Trophoblast cell (in vitro differentiated cells and primary cell): ENCODE measurements at regions not wholly inside any gene's neighbourhood (a gene's known extent, or its start where the extent isn't known, plus 50 kb on each side); places are given as distances from the start of the nearest gene placed in this dataset.

ENCODE experiments used
- DNase-seq, 2 donors: peaks; one replicate each; pipeline ENCODE4 v3.0.0-alpha.2; 2016
- H2AFZ ChIP-seq: 2 replicates; pipeline ENCODE4 v1.6.1; 2013; ENCODE audit warnings: low read length, moderate library complexity, mild to moderate bottlenecking; ENCODE audit not compliant: insufficient read depth, poor library complexity
- H2AK5ac ChIP-seq: 2 replicates; pipeline ENCODE4 v1.6.1; 2013; ENCODE audit warnings: mild to moderate bottlenecking, low read length
- H2BK120ac ChIP-seq: 2 replicates; pipeline ENCODE4 v1.6.1; 2013; ENCODE audit warnings: low read length, mild to moderate bottlenecking, moderate library complexity; ENCODE audit not compliant: insufficient read depth, poor library complexity
- H2BK12ac ChIP-seq: 2 replicates; pipeline ENCODE4 v1.6.1; 2013; ENCODE audit warnings: mild to moderate bottlenecking, low read length, moderate library complexity
- H2BK5ac ChIP-seq: 2 replicates; pipeline ENCODE4 v1.6.1; 2013; ENCODE audit warnings: low read length, low read depth, moderate library complexity, mild to moderate bottlenecking; ENCODE audit not compliant: poor library complexity
- H3K14ac ChIP-seq: 2 replicates; pipeline ENCODE4 v1.6.1; 2013; ENCODE audit warnings: mild to moderate bottlenecking, low read length
- H3K18ac ChIP-seq: 2 replicates; pipeline ENCODE4 v1.6.1; 2013; ENCODE audit warnings: mild to moderate bottlenecking, low read length
- H3K23ac ChIP-seq: 2 replicates; pipeline ENCODE4 v1.6.1; 2013; ENCODE audit warnings: low read length
- H3K27ac ChIP-seq: 2 replicates; pipeline ENCODE4 v1.5.1; 2013; ENCODE audit warnings: low read depth, mild to moderate bottlenecking, inconsistent platforms, low read length, moderate library complexity
- H3K27me3 ChIP-seq: 2 replicates; pipeline ENCODE4 v1.6.1; 2013; ENCODE audit warnings: inconsistent platforms, mild to moderate bottlenecking, low read length, moderate library complexity; ENCODE audit not compliant: insufficient read depth
- H3K36me3 ChIP-seq, 2 experiments: 1 replicate in 1 of 2; 2 replicates in 1 of 2; pipeline ENCODE4 v1.6.1; 2013; ENCODE audit warnings: low read length in 2 of 2, mild to moderate bottlenecking in 2 of 2, moderate library complexity in 1 of 2; ENCODE audit not compliant: insufficient read depth in 2 of 2, control insufficient read depth in 1 of 2
- H3K4ac ChIP-seq: 2 replicates; pipeline ENCODE4 v1.6.1; 2013; ENCODE audit warnings: low read depth, mild to moderate bottlenecking, low read length, moderate library complexity
- H3K4me1 ChIP-seq, 2 experiments: 1 replicate in 1 of 2; 2 replicates in 1 of 2; pipeline ENCODE4 v1.6.1; 2013; ENCODE audit warnings: low read length in 2 of 2, mild to moderate bottlenecking in 2 of 2, moderate library complexity in 1 of 2; ENCODE audit not compliant: insufficient read depth in 2 of 2, control insufficient read depth in 1 of 2
- H3K4me2 ChIP-seq: 2 replicates; pipeline ENCODE4 v1.6.1; 2013; ENCODE audit warnings: inconsistent platforms, mild to moderate bottlenecking, low read length, moderate library complexity
- H3K4me3 ChIP-seq: 2 replicates; pipeline ENCODE4 v1.5.1; 2013; ENCODE audit warnings: mild to moderate bottlenecking, low read depth, low read length, inconsistent platforms
- H3K79me1 ChIP-seq: one replicate; pipeline ENCODE4 v1.6.1; 2013; ENCODE audit warnings: low read length
- H3K79me2 ChIP-seq: 2 replicates; pipeline ENCODE4 v1.6.1; 2013; ENCODE audit warnings: low read length, mild to moderate bottlenecking; ENCODE audit not compliant: control insufficient read depth, insufficient read depth, poor library complexity
- H3K9ac ChIP-seq: 2 replicates; pipeline ENCODE4 v1.6.1; 2013; ENCODE audit warnings: mild to moderate bottlenecking, low read length
- H3K9me3 ChIP-seq: 2 replicates; pipeline ENCODE4 v1.6.1; 2013; ENCODE audit warnings: low read depth, mild to moderate bottlenecking, control low read depth, inconsistent platforms, low read length; ENCODE audit not compliant: insufficient read depth
- H4K12ac ChIP-seq: 2 replicates; pipeline ENCODE4 v1.6.1; 2013; ENCODE audit warnings: low read depth, mild to moderate bottlenecking, low read length, moderate library complexity
- H4K8ac ChIP-seq: 2 replicates; pipeline ENCODE4 v1.6.1; 2013; ENCODE audit warnings: low read depth, mild to moderate bottlenecking, low read length, moderate library complexity
- H4K91ac ChIP-seq: one replicate; pipeline ENCODE4 v1.6.1; 2013; ENCODE audit warnings: low read depth, mild to moderate bottlenecking, low read length, moderate library complexity
- WGBS: extraction: QIAGEN DNeasy Blood & Tissue Kit; methylation state at CpG from one replicate; pipeline ENCODE4 v1.1.7; 2013; ENCODE audit warnings: missing lambda C conversion rate; ENCODE audit not compliant: insufficient read length, insufficient coverage; ENCODE audit errors: extremely low coverage; 5-methylcytosine and 5-hydroxymethylcytosine counted together

GRCh38 chr4:165766018-165766417 is 107.0 kb upstream of the TLL1 start:
- no peak overlapping the region for H3K4ac ChIP-seq
- no peak overlapping the region for H2AFZ ChIP-seq
- no peak overlapping the region for H4K12ac ChIP-seq
- no peak overlapping the region for H2BK12ac ChIP-seq
- DNase-seq: no peak
- H4K91ac ChIP-seq: no peak overlapping the region
- H2BK120ac ChIP-seq: no peak overlapping the region
- WGBS: no CpG with 5 or more reads among the region's 6 CpGs
- H3K9ac ChIP-seq: no peak overlapping the region
- H3K79me1 ChIP-seq: no peaks in the 10 kb centered on the region
- H3K27ac ChIP-seq: no peak overlapping the region
- no peaks in the 10 kb centered on the region for H3K79me2 ChIP-seq
- H4K8ac ChIP-seq: no peak overlapping the region
- no peak overlapping the region for H3K18ac ChIP-seq
- H3K9me3 ChIP-seq: no peaks in the 10 kb centered on the region
- H3K27me3 ChIP-seq: no peaks in the 10 kb centered on the region
- H3K36me3 ChIP-seq: no peaks in the 10 kb centered on the region
- no peak overlapping the region for H2BK5ac ChIP-seq
- no peak overlapping the region for H2AK5ac ChIP-seq
- H3K4me2 ChIP-seq: no peak overlapping the region
- H3K4me3 ChIP-seq: no peak overlapping the region
- H3K4me1 ChIP-seq: no peaks in the 10 kb centered on the region
- no peak overlapping the region for H3K23ac ChIP-seq
- H3K14ac ChIP-seq: no peak overlapping the region

GRCh38 chr4:165766976-165767375 is 106.1 kb upstream of the TLL1 start:
- H3K18ac ChIP-seq: no peak overlapping the region
- no peak overlapping the region for H3K14ac ChIP-seq
- H4K12ac ChIP-seq: no peak overlapping the region
- H3K4me3 ChIP-seq: no peak overlapping the region
- H2BK120ac ChIP-seq: no peak overlapping the region
- H3K27ac ChIP-seq: no peak overlapping the region
- no peak overlapping the region for H2AK5ac ChIP-seq
- DNase-seq: no peak
- H3K27me3 ChIP-seq: no peaks in the 10 kb centered on the region
- no peak overlapping the region for H2AFZ ChIP-seq
- H3K23ac ChIP-seq: no peak overlapping the region
- H2BK12ac ChIP-seq: no peak overlapping the region
- no peak overlapping the region for H4K91ac ChIP-seq
- H3K4ac ChIP-seq: no peak overlapping the region
- H3K9me3 ChIP-seq: no peaks in the 10 kb centered on the region
- no peaks in the 10 kb centered on the region for H3K4me1 ChIP-seq
- H3K4me2 ChIP-seq: no peak overlapping the region
- H4K8ac ChIP-seq: no peak overlapping the region
- H3K36me3 ChIP-seq: no peaks in the 10 kb centered on the region
- WGBS: no CpG with 5 or more reads among the region's 2 CpGs
- H3K79me1 ChIP-seq: no peaks in the 10 kb centered on the region
- H3K79me2 ChIP-seq: no peaks in the 10 kb centered on the region
- H2BK5ac ChIP-seq: no peak overlapping the region
- no peak overlapping the region for H3K9ac ChIP-seq

- H3K79me2 ChIP-seq: no peaks in the 10 kb centered on the region
- no peaks in the 10 kb centered on the region for H3K79me1 ChIP-seq
- no peaks in the 10 kb centered on the region for H3K4me1 ChIP-seq
- WGBS: no CpG with 5 or more reads among the region's 1 CpG
- no peak overlapping the region for H3K27ac ChIP-seq
- no peak overlapping the region for H3K18ac ChIP-seq
- no peak overlapping the region for H3K9ac ChIP-seq
- no peak overlapping the region for H2BK120ac ChIP-seq
- no peak overlapping the region for H2AFZ ChIP-seq
- H4K8ac ChIP-seq: no peak overlapping the region
- H4K12ac ChIP-seq: no peak overlapping the region
- H3K4me2 ChIP-seq: no peak overlapping the region
- H2AK5ac ChIP-seq: no peak overlapping the region
- no peaks in the 10 kb centered on the region for H3K36me3 ChIP-seq
- no peak overlapping the region for H3K4ac ChIP-seq
- no peak overlapping the region for H2BK12ac ChIP-seq
- no peak for DNase-seq
- H2BK5ac ChIP-seq: no peak overlapping the region
- H3K23ac ChIP-seq: no peak overlapping the region
- H3K14ac ChIP-seq: no peak overlapping the region
- H4K91ac ChIP-seq: no peak overlapping the region
- no peaks in the 10 kb centered on the region for H3K27me3 ChIP-seq
- no peak overlapping the region for H3K4me3 ChIP-seq
- H3K9me3 ChIP-seq: no peaks in the 10 kb centered on the region
These were observed 105.4 kb upstream of the TLL1 start for GRCh38 chr4:165767671-165768070.

- no peaks in the 10 kb centered on the region for H3K27me3 ChIP-seq
- H2BK12ac ChIP-seq: no peak overlapping the region
These were observed 104.8 kb upstream of the TLL1 start for GRCh38 chr4:165768281-165768680.

More at GRCh38 chr4:165768281-165768680, 104.8 kb upstream of the TLL1 start:
- no peaks in the 10 kb centered on the region for H3K79me2 ChIP-seq
- no peaks in the 10 kb centered on the region for H3K9me3 ChIP-seq
- no peak overlapping the region for H2AK5ac ChIP-seq
- H4K91ac ChIP-seq: no peak overlapping the region
- H3K4me3 ChIP-seq: no peak overlapping the region
- H3K79me1 ChIP-seq: no peaks in the 10 kb centered on the region
- no peak overlapping the region for H4K8ac ChIP-seq
- H3K27ac ChIP-seq: no peak overlapping the region
- H2BK5ac ChIP-seq: no peak overlapping the region
- no peak overlapping the region for H3K4me2 ChIP-seq
- 100% methylated on average over 2 of the region's 3 CpGs for WGBS
- H3K14ac ChIP-seq: no peak overlapping the region
- H3K36me3 ChIP-seq: no peaks in the 10 kb centered on the region
- H3K4ac ChIP-seq: no peak overlapping the region
- H3K9ac ChIP-seq: no peak overlapping the region
- no peak for DNase-seq
- no peaks in the 10 kb centered on the region for H3K4me1 ChIP-seq
- no peak overlapping the region for H2BK120ac ChIP-seq
- no peak overlapping the region for H3K23ac ChIP-seq
- H2AFZ ChIP-seq: no peak overlapping the region
- no peak overlapping the region for H4K12ac ChIP-seq
- no peak overlapping the region for H3K18ac ChIP-seq
